Suprapubic skin (tissue), 4 donors: ENCODE measurements at regions not wholly inside any gene's neighbourhood (a gene's known extent, or its start where the extent isn't known, plus 50 kb on each side); places are given as distances from the start of the nearest gene placed in this dataset.
A peak's percentile ranks its signal among the peaks of the same experiment; 100 is the strongest.

Experiments used
- DNase-seq, 2 donors: peaks; one replicate each; pipeline ENCODE4 v3.0.0-alpha.2; 2019; ENCODE audit warnings: low spot score in 2 of 2
- H3K27ac ChIP-seq: fragments of 200-600 bp; sonication (generic); one replicate; pipeline ENCODE4 v1.5.1; 2019
- H3K27me3 ChIP-seq: fragments of 200-600 bp; sonication (generic); one replicate; pipeline ENCODE4 v1.5.1; 2019
- H3K36me3 ChIP-seq: fragments of 200-600 bp; sonication (generic); one replicate; pipeline ENCODE4 v1.5.1; 2019
- H3K4me1 ChIP-seq: fragments of 200-600 bp; sonication (generic); one replicate; pipeline ENCODE4 v1.5.1; 2019
- H3K4me3 ChIP-seq: fragments of 200-600 bp; sonication (generic); one replicate; pipeline ENCODE4 v1.5.1; 2019; ENCODE audit warnings: mild to moderate bottlenecking
- H3K9me3 ChIP-seq: fragments of 200-600 bp; sonication (generic); one replicate; pipeline ENCODE4 v1.5.1; 2019
- CTCF ChIP-seq, 2 donors: fragments of 200-600 bp in 1 of 2; fragments of 450-650 bp in 1 of 2; sonication (generic) in 1 of 2; IDR thresholded peaks; one replicate each; pipeline ENCODE4 v1.5.1; 2016 to 2019; ENCODE audit warnings: antibody characterized with exemption in 2 of 2, mild to moderate bottlenecking in 1 of 2, moderate library complexity in 1 of 2
- EP300 ChIP-seq: sonication (generic); formaldehyde crosslinking; IDR thresholded peaks from one replicate; pipeline ENCODE4 v1.6.1; 2017; ENCODE audit warnings: antibody characterized with exemption
- POLR2A ChIP-seq, 2 donors: fragments of 450-650 bp; IDR thresholded peaks; one replicate each; pipeline ENCODE4 v1.6.1; 2017; ENCODE audit warnings: antibody characterized with exemption in 2 of 2, mild to moderate bottlenecking in 2 of 2, moderate library complexity in 2 of 2
- POLR2AphosphoS5 ChIP-seq, 3 donors: sonication (generic); formaldehyde crosslinking; IDR thresholded peaks; one replicate each; pipeline ENCODE4 v1.6.1; 2017; ENCODE audit warnings: antibody characterized with exemption in 3 of 3
- WGBS: methylation state at CpG from one replicate; pipeline ENCODE4 v1.1.5; 2018; 5-methylcytosine and 5-hydroxymethylcytosine counted together

DNA sequence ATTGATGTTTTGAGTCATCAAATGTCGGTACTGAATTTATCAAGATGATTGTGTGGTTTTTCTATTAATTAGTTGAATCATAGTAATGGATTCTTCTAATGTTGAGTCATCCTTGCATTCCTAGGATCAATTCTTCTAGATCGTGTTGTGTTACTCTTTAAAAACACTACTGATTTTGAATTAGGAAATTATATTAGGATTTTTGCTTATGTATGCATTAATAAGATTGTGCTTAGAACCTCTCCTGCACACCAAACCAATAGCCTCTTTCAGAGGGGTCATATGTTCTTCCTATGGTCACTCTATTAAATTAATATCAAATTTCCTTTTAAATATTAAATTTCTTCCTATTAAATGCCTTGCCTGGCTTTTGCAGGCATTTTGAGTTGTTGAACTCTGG is 151.7 kb upstream of the TOPAZ1 start:
- 73% methylated on average over 2 of the region's 2 CpGs for WGBS
- Histone ChIP-seq H3K27me3 (peaks cover 13% of the 10 kb centered on the region), H3K9me3 (no peaks in the 10 kb centered on the region), H3K36me3 (no peaks in the 10 kb centered on the region), H3K27ac (no peak overlapping the region), H3K4me3 (no peak overlapping the region), H3K4me1 (no peaks in the 10 kb centered on the region)
- no peak for TF ChIP-seq CTCF (IDR thresholded peaks at IDR 0.05)
- no peak for TF ChIP-seq POLR2A (IDR thresholded peaks at IDR 0.05)
- no peak for TF ChIP-seq EP300
- no peak for TF ChIP-seq POLR2AphosphoS5 (IDR thresholded peaks at IDR 0.05)
- no peak for DNase-seq

DNA sequence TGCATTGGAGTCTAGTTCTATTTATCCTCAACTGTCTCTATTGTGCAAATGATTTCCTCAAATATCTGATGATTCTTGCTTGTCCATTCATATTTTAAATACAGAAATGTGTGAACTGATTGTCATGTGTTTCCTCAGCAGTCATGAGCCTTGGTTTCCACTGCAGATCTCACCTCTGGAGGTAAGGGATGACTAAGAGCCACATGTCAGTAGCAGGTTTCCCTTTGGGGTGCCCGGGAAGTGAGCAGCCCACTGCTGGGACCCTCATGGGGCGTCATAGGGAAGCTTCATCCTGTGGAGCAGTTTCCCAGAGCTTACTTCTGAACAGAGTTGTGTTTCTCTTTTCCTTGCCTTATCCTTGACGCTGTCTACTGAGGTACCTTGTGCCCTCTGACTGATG is 149.2 kb upstream of the TOPAZ1 start:
- Histone ChIP-seq H3K4me1 (no peaks in the 10 kb centered on the region), H3K4me3 (no peak overlapping the region), H3K9me3 (no peaks in the 10 kb centered on the region), H3K36me3 (no peaks in the 10 kb centered on the region), H3K27ac (no peak overlapping the region), H3K27me3 (peaks cover 10% of the 10 kb centered on the region)
- no peak for TF ChIP-seq POLR2AphosphoS5 (IDR thresholded peaks at IDR 0.05)
- TF ChIP-seq CTCF (IDR thresholded peaks at IDR 0.05): no peak
- no peak for TF ChIP-seq POLR2A (IDR thresholded peaks at IDR 0.05)
- 97% methylated on average over 3 of the region's 3 CpGs for WGBS
- DNase-seq: peak in 1 of 2 donors; percentile 58

DNA sequence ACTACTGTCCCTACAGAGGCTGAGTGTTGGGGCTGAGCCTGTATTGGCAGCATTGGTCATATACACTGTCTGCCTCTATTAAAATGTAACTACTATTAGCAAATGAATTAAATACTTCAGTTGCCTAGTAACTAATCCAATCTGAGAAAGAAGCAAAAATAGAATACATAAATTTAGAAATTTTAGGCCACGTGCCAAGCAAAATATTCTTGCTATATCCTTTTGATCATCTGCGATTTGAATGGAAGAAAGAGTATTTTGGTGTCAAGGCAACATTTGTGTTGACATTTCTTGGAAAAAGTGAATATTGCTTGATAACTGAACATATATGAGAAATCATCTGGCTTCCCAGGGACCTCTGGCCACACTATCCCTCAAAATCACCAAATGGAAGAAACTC is 148.2 kb upstream of the TOPAZ1 start:
- Histone ChIP-seq H3K27ac (no peak overlapping the region), H3K27me3 (peaks cover 15% of the 10 kb centered on the region), H3K4me3 (no peak overlapping the region), H3K36me3 (no peaks in the 10 kb centered on the region), H3K4me1 (no peaks in the 10 kb centered on the region), H3K9me3 (no peaks in the 10 kb centered on the region)
- no peak for DNase-seq
- no peak for TF ChIP-seq CTCF (IDR thresholded peaks at IDR 0.05)
- no peak for TF ChIP-seq EP300
- no peak for TF ChIP-seq POLR2A (IDR thresholded peaks at IDR 0.05)
- no peak for TF ChIP-seq POLR2AphosphoS5 (IDR thresholded peaks at IDR 0.05)
- WGBS: 51% methylated on average over 2 of the region's 2 CpGs

GRCh38 chr3:44098656-44099415 is 142.8 kb upstream of the TOPAZ1 start:
- peak in 1 of 2 donors; percentile 43 for DNase-seq
- WGBS: 83% methylated on average over 12 of the region's 12 CpGs
- TF ChIP-seq CTCF (IDR thresholded peaks at IDR 0.05) (no peak), EP300 (no peak), POLR2A (IDR thresholded peaks at IDR 0.05) (no peak), POLR2AphosphoS5 (IDR thresholded peaks at IDR 0.05) (no peak)
- Histone ChIP-seq H3K27me3 (peaks cover 34% of the 10 kb centered on the region), H3K4me3 (no peak overlapping the region), H3K27ac (no peak overlapping the region), H3K4me1 (no peaks in the 10 kb centered on the region), H3K36me3 (no peaks in the 10 kb centered on the region), H3K9me3 (no peaks in the 10 kb centered on the region)

DNA sequence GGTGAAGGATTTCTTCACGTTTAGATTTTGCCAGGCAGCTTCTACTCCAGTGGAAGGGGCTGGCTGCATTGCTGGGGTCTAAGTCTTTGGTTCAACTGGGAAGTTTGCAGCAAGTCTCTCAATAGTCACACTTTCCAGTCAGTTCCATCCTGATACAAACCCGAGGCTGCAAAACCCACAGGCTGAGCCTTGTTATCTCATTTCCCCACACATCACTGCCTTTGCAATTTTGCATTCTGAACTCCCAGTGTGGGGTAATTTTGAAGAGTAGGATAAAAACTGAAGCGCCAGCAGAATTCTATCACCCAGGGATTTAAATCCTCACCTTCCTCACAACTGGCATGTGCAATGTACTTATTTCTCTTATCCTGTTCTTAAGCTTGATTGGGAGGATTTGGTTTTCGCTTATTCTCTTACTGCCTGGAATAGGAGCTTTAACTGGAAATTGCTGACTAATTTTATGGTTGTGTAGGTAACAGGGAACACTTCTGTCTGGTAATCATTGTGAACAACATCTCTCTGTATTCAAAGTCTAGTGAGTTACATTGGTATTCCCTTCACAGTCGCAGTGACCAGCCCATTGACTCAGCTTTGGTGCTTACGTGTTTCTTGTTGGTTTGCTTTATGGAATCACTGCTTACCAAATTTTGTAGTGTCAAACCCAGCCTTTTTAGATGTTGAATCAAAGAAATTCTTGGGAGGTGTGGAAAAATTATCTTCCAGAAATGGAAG is 142.0 kb upstream of the TOPAZ1 start:
- WGBS: 76% methylated on average over 6 of the region's 6 CpGs
- peaks cover 35% of the 10 kb centered on the region for H3K27me3 ChIP-seq
- H3K4me1 ChIP-seq: no peaks in the 10 kb centered on the region
- H3K4me3 ChIP-seq: no peak overlapping the region
- H3K36me3 ChIP-seq: no peaks in the 10 kb centered on the region
- TF ChIP-seq POLR2AphosphoS5 (IDR thresholded peaks at IDR 0.05) (no peak), CTCF (IDR thresholded peaks at IDR 0.05) (no peak), POLR2A (IDR thresholded peaks at IDR 0.05) (no peak), EP300 (no peak)
- H3K9me3 ChIP-seq: no peaks in the 10 kb centered on the region
- DNase-seq: peak in 1 of 2 donors; percentile 24
- H3K27ac ChIP-seq: no peak overlapping the region
